ENCODE measurements at regions not wholly inside any gene's neighbourhood (a gene's known extent, or its start where the extent isn't known, plus 50 kb on each side); places are given as distances from the start of the nearest gene placed in this dataset.

DNA sequence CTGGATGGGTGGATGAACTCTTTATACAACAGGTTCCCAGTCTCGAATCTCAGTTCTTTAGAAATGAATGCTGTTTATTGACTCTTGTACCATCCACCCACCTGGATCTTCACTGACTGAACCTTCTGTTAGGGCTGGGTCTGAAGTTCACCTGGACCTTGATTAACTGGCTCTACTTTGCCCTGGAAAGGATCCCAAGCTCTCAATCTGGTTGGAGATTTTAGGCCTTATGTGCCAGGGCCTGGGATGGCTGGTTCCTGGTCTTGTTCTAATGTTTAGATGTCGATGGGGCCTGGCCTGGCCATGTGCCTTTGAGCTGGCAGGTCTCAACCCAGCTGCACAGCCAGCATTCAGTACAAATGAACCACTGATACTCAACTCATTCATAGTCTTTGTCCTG is 76.5 kb upstream of the MED13L start:
- TF ChIP-seq, protein P1, sequence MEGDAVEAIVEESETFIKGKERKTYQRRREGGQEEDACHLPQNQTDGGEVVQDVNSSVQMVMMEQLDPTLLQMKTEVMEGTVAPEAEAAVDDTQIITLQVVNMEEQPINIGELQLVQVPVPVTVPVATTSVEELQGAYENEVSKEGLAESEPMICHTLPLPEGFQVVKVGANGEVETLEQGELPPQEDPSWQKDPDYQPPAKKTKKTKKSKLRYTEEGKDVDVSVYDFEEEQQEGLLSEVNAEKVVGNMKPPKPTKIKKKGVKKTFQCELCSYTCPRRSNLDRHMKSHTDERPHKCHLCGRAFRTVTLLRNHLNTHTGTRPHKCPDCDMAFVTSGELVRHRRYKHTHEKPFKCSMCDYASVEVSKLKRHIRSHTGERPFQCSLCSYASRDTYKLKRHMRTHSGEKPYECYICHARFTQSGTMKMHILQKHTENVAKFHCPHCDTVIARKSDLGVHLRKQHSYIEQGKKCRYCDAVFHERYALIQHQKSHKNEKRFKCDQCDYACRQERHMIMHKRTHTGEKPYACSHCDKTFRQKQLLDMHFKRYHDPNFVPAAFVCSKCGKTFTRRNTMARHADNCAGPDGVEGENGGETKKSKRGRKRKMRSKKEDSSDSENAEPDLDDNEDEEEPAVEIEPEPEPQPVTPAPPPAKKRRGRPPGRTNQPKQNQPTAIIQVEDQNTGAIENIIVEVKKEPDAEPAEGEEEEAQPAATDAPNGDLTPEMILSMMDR (tag by site-specific recombination; IDR thresholded peaks at IDR 0.05): no peak
- TF ChIP-seq ZNF623 (tag by site-specific recombination; IDR thresholded peaks at IDR 0.05): no peak
- no peak for TF ChIP-seq TCF7L2 (IDR thresholded peaks at IDR 0.05; ENCODE audit: borderline replicate concordance, low read depth, low read length)
- TF ChIP-seq, protein P2, sequence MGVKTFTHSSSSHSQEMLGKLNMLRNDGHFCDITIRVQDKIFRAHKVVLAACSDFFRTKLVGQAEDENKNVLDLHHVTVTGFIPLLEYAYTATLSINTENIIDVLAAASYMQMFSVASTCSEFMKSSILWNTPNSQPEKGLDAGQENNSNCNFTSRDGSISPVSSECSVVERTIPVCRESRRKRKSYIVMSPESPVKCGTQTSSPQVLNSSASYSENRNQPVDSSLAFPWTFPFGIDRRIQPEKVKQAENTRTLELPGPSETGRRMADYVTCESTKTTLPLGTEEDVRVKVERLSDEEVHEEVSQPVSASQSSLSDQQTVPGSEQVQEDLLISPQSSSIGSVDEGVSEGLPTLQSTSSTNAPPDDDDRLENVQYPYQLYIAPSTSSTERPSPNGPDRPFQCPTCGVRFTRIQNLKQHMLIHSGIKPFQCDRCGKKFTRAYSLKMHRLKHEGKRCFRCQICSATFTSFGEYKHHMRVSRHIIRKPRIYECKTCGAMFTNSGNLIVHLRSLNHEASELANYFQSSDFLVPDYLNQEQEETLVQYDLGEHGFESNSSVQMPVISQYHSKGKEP (tag by site-specific recombination; IDR thresholded peaks at IDR 0.05): no peak
- TF ChIP-seq ZNF202 (tag by site-specific recombination; IDR thresholded peaks at IDR 0.05; ENCODE audit: borderline replicate concordance): no peak
- TF ChIP-seq, protein P3, sequence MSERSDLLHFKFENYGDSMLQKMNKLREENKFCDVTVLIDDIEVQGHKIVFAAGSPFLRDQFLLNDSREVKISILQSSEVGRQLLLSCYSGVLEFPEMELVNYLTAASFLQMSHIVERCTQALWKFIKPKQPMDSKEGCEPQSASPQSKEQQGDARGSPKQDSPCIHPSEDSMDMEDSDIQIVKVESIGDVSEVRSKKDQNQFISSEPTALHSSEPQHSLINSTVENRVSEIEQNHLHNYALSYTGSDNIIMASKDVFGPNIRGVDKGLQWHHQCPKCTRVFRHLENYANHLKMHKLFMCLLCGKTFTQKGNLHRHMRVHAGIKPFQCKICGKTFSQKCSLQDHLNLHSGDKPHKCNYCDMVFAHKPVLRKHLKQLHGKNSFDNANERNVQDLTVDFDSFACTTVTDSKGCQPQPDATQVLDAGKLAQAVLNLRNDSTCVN (tag by site-specific recombination; optimal IDR thresholded peaks at IDR 0.05): no peak
- TF ChIP-seq HOXA7 (CRISPR knock-in tag; IDR thresholded peaks at IDR 0.05; ENCODE audit: borderline replicate concordance): no peak
- TF ChIP-seq, protein P4, sequence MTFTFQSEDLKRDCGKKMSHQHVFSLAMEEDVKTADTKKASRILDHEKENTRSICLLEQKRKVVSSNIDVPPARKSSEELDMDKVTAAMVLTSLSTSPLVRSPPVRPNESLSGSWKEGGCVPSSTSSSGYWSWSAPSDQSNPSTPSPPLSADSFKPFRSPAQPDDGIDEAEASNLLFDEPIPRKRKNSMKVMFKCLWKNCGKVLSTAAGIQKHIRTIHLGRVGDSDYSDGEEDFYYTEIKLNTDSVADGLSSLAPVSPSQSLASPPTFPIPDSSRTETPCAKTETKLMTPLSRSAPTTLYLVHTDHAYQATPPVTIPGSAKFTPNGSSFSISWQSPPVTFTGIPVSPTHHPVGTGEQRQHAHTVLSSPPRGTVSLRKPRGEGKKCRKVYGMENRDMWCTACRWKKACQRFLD (tag by site-specific recombination; IDR thresholded peaks at IDR 0.05): no peak
- TF ChIP-seq ZNF792 (tag by site-specific recombination; IDR thresholded peaks at IDR 0.05): no peak
- TF ChIP-seq, protein P5, sequence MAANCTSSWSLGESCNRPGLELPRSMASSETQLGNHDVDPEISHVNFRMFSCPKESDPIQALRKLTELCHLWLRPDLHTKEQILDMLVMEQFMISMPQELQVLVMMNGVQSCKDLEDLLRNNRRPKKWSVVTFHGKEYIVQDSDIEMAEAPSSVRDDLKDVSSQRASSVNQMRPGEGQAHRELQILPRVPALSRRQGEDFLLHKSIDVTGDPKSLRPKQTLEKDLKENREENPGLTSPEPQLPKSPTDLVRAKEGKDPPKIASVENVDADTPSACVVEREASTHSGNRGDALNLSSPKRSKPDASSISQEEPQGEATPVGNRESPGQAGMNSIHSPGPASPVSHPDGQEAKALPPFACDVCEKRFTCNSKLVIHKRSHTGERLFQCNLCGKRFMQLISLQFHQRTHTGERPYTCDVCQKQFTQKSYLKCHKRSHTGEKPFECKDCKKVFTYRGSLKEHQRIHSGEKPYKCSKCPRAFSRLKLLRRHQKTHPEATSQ (tag by site-specific recombination; IDR thresholded peaks at IDR 0.05): no peak
